HEK293T (cell line): ENCODE measurements at regions not wholly inside any gene's neighbourhood (a gene's known extent, or its start where the extent isn't known, plus 50 kb on each side); places are given as distances from the start of the nearest gene placed in this dataset.
A peak's percentile ranks its signal among the peaks of the same experiment; 100 is the strongest.

Source experiments
- CTCF ChIA-PET: fragments of 350-600 bp; formaldehyde crosslinking; extraction: SDS; loops from one replicate; lab custom pipeline; 2021; ENCODE audit warnings: antibody characterized with exemption, inconsistent platforms; lab: Yijun Ruan, JAX
- POLR2A ChIA-PET: fragments of 350-600 bp; formaldehyde crosslinking; extraction: SDS; loops from one replicate; lab custom pipeline; 2020; ENCODE audit warnings: antibody characterized with exemption, inconsistent platforms; lab: Yijun Ruan, JAX
- DNase-seq: peaks from one replicate; pipeline ENCODE4 v3.0.0; 2012; ENCODE audit warnings: mixed read lengths; ENCODE audit errors: extremely low spot score
- ARNT ChIP-seq: fragments of 450-650 bp; IDR thresholded peaks from 2 replicates; pipeline ENCODE4 v1.6.1; 2017; ENCODE audit warnings: mild to moderate bottlenecking
- BHLHE40 ChIP-seq: fragments of 450-650 bp; IDR thresholded peaks from 2 replicates; pipeline ENCODE4 v1.6.1; 2016; ENCODE audit warnings: mild to moderate bottlenecking, moderate library complexity, borderline replicate concordance
- CTBP1 ChIP-seq: fragments of 450-650 bp; IDR thresholded peaks from 2 replicates; pipeline ENCODE4 v1.6.1; 2016; ENCODE audit warnings: borderline replicate concordance
- ELF4 ChIP-seq: fragments of 450-650 bp; IDR thresholded peaks from 2 replicates; pipeline ENCODE4 v1.6.1; 2017; ENCODE audit warnings: antibody characterized with exemption
- FOXA1 ChIP-seq: fragments of 450-650 bp; IDR thresholded peaks from 2 replicates; pipeline ENCODE4 v1.6.1; 2016; ENCODE audit warnings: mild to moderate bottlenecking
- FOXK2 ChIP-seq: fragments of 450-650 bp; IDR thresholded peaks from 2 replicates; pipeline ENCODE4 v1.6.1; 2016; ENCODE audit warnings: mild to moderate bottlenecking
- FOXM1 ChIP-seq: fragments of 450-650 bp; IDR thresholded peaks from 2 replicates; pipeline ENCODE4 v1.6.1; 2017; ENCODE audit warnings: mild to moderate bottlenecking, borderline replicate concordance
- HDGF ChIP-seq: fragments of 450-650 bp; IDR thresholded peaks from 2 replicates; pipeline ENCODE4 v1.6.1; 2017; ENCODE audit warnings: antibody characterized with exemption, borderline replicate concordance
- L3MBTL2 ChIP-seq: fragments of 450-650 bp; conservative IDR thresholded peaks from 2 replicates; pipeline ENCODE4 v1.6.1; 2016; ENCODE audit warnings: mild to moderate bottlenecking
- LEF1 ChIP-seq: fragments of 450-650 bp; IDR thresholded peaks from 2 replicates; pipeline ENCODE4 v1.6.1; 2017; ENCODE audit warnings: mild to moderate bottlenecking, borderline replicate concordance
- NFRKB ChIP-seq: fragments of 450-650 bp; IDR thresholded peaks from 2 replicates; pipeline ENCODE4 v1.6.1; 2016; ENCODE audit warnings: mild to moderate bottlenecking, moderate library complexity
- PKNOX1 ChIP-seq: fragments of 450-650 bp; IDR thresholded peaks from 2 replicates; pipeline ENCODE4 v1.6.1; 2016
- SP1 ChIP-seq: fragments of 450-650 bp; IDR thresholded peaks from 2 replicates; pipeline ENCODE4 v1.6.1; 2017
- SUZ12 ChIP-seq: fragments of 450-650 bp; IDR thresholded peaks from 2 replicates; pipeline ENCODE4 v1.6.1; 2016; ENCODE audit warnings: mild to moderate bottlenecking
- TARDBP ChIP-seq: fragments of 450-650 bp; IDR thresholded peaks from 2 replicates; pipeline ENCODE4 v1.6.1; 2016
- ZNF384 ChIP-seq: fragments of 450-650 bp; IDR thresholded peaks from 2 replicates; pipeline ENCODE4 v1.6.1; 2016

- ChIA-PET CTCF (interaction anchor here (0.6 kb wide), 1 partner anchor 157 kb away, joined by 3 read pairs; no protein-coding TSS in a partner anchor), POLR2A (no interaction called here)
- DNase-seq = no peak
- TF ChIP-seq SUZ12 (no peak), PKNOX1 (no peak), BHLHE40 (no peak), FOXM1 (no peak), TARDBP (no peak), ZNF384 (no peak), CTBP1 (no peak), LEF1 (no peak), SP1 (no peak), ELF4 (no peak), HDGF (no peak), FOXK2 (no peak), L3MBTL2 (no peak), FOXA1 (no peak), NFRKB (no peak), ARNT (no peak)
Observed at GRCh38 chr2:64196963-64197362, 52.7 kb upstream of the PELI1 start.

- ChIA-PET POLR2A (interaction anchor here (1.2 kb wide), 1 partner anchor 48 kb away, joined by 3 read pairs; no protein-coding TSS in a partner anchor), CTCF (no interaction called here)
- DNase-seq = no peak
- no peak for TF ChIP-seq PKNOX1
- no peak for TF ChIP-seq LEF1
- TF ChIP-seq BHLHE40 = no peak
- TF ChIP-seq HDGF = no peak
- no peak for TF ChIP-seq SUZ12
- no peak for TF ChIP-seq ZNF384
- TF ChIP-seq CTBP1 = no peak
- TF ChIP-seq ELF4 = no peak
- no peak for TF ChIP-seq SP1
- TF ChIP-seq L3MBTL2 = no peak
Observed at GRCh38 chr2:64201151-64201550, 56.9 kb upstream of the PELI1 start.

GRCh38 chr2:64202206-64202845 is 58.1 kb upstream of the PELI1 start:
- TF ChIP-seq FOXK2 (no peak), PKNOX1 (peak; percentile 15; the same call in 1 of the 2 replicates), ZNF384 (no peak), CTBP1 (no peak), FOXA1 (no peak), SP1 (no peak), L3MBTL2 (no peak)
- POLR2A ChIA-PET = interaction anchor here (1.2 kb wide), 1 partner anchor 49 kb away, joined by 3 read pairs; no protein-coding TSS in a partner anchor
- CTCF ChIA-PET = no interaction called here
- no peak for DNase-seq

- TF ChIP-seq TARDBP (no peak), LEF1 (no peak), FOXK2 (no peak), CTBP1 (no peak), PKNOX1 (no peak), HDGF (no peak), NFRKB (no peak), ZNF384 (no peak), FOXA1 (no peak), SP1 (no peak), FOXM1 (no peak), ARNT (no peak), SUZ12 (no peak), L3MBTL2 (no peak)
- no peak for DNase-seq
- POLR2A ChIA-PET = no interaction called here
- CTCF ChIA-PET = interaction anchor here (0.6 kb wide), 1 partner anchor 52 kb away, joined by 5 read pairs; no protein-coding TSS in a partner anchor
Observed at GRCh38 chr2:64203131-64203857, 59.1 kb upstream of the PELI1 start.

- no peak for DNase-seq
- TF ChIP-seq ELF4 (no peak), FOXM1 (no peak), BHLHE40 (no peak), HDGF (no peak), FOXK2 (no peak), L3MBTL2 (no peak), ZNF384 (no peak), SUZ12 (no peak), LEF1 (no peak), NFRKB (no peak)
- POLR2A ChIA-PET = no interaction called here
- CTCF ChIA-PET = interaction anchor here (0.6 kb wide), 1 partner anchor 53 kb away, joined by 5 read pairs; no protein-coding TSS in a partner anchor
Observed at GRCh38 chr2:64203858-64204632, 59.8 kb upstream of the PELI1 start.
